Caco-2 (cell line): ENCODE measurements at regions not wholly inside any gene's neighbourhood (a gene's known extent, or its start where the extent isn't known, plus 50 kb on each side); places are given as distances from the start of the nearest gene placed in this dataset.

Source experiments
- BruUV-seq: library from RNA; stranded (reverse); fragments of 400-500 nt; replicated peaks from 2 replicates; lab custom pipeline; 2021; lab: Mats Ljungman, UMichigan
- CTCF ChIA-PET: fragments of 300-600 bp; sonication (Branson Sonifier 250); formaldehyde crosslinking; loops from one replicate; lab custom pipeline; 2022; ENCODE audit warnings: antibody characterized with exemption; lab: Charles Lee
- POLR2A ChIA-PET: fragments of 300-600 bp; sonication (Branson Sonifier 250); formaldehyde crosslinking; loops from one replicate; lab custom pipeline; 2022; ENCODE audit warnings: antibody characterized with exemption; lab: Charles Lee
- DNase-seq, 2 experiments: peaks; one replicate each; pipeline versions ENCODE4 v3.0.0 to v3.0.0-alpha.2; 2020 to 2022
- H3K27me3 ChIP-seq: replicated peaks from 2 replicates; pipeline ENCODE4 v1.6.0; 2011; ENCODE audit warnings: low read length; ENCODE audit not compliant: control insufficient read depth, insufficient read depth
- H3K36me3 ChIP-seq: 2 replicates; pipeline ENCODE4 v1.5.1; 2011; ENCODE audit warnings: low read length; ENCODE audit not compliant: control insufficient read depth, insufficient read depth
- H3K4me1 ChIP-seq: fragments of 250-450 bp; sonication (Bioruptor Pico); 2 replicates; pipeline ENCODE4 v1.5.1; 2020; ENCODE audit warnings: mild to moderate bottlenecking
- H3K4me3 ChIP-seq: 2 replicates; pipeline ENCODE4 v1.5.1; 2011; ENCODE audit warnings: low read depth, mild to moderate bottlenecking, control low read depth, low read length
- H3K9me3 ChIP-seq: fragments of 250-450 bp; sonication (Bioruptor Pico); 2 replicates; pipeline ENCODE4 v1.5.1; 2020; ENCODE audit warnings: mild to moderate bottlenecking, moderate library complexity
- H3K27ac Mint-ChIP-seq: one replicate; pipeline ENCODE4 v1.8.0; 2022; ENCODE audit warnings: mixed read lengths; ENCODE audit not compliant: unreplicated experiment
- H3K27me3 Mint-ChIP-seq: one replicate; pipeline ENCODE4 v1.8.0; 2022; ENCODE audit warnings: mixed read lengths; ENCODE audit not compliant: insufficient read depth, unreplicated experiment
- H3K36me3 Mint-ChIP-seq: one replicate; pipeline ENCODE4 v1.8.0; 2022; ENCODE audit warnings: mild to moderate bottlenecking, mixed read lengths; ENCODE audit not compliant: insufficient read depth, unreplicated experiment
- H3K4me1 Mint-ChIP-seq: one replicate; pipeline ENCODE4 v1.8.0; 2022; ENCODE audit warnings: low read depth, mixed read lengths; ENCODE audit not compliant: unreplicated experiment
- H3K4me3 Mint-ChIP-seq: one replicate; pipeline ENCODE4 v1.8.0; 2022; ENCODE audit warnings: mild to moderate bottlenecking, moderate library complexity, mixed read lengths; ENCODE audit not compliant: unreplicated experiment
- H3K9me3 Mint-ChIP-seq: one replicate; pipeline ENCODE4 v1.8.0; 2022; ENCODE audit warnings: mixed read lengths; ENCODE audit not compliant: unreplicated experiment
- CTCF ChIP-seq, 2 experiments: fragments of 200-600 bp in 1 of 2; IDR thresholded peaks; 1 replicate in 1 of 2; 2 replicates in 1 of 2; pipeline versions ENCODE4 v1.5.1 to v1.8.0; 2011 to 2022; ENCODE audit warnings: antibody characterized with exemption in 1 of 2, control low read depth in 1 of 2, inconsistent platforms in 1 of 2, low read depth in 1 of 2, low read length in 1 of 2, mild to moderate bottlenecking in 1 of 2, moderate library complexity in 1 of 2; ENCODE audit not compliant: insufficient read depth in 1 of 2, severe bottlenecking in 1 of 2, unreplicated experiment in 1 of 2
- intact Hi-C: fragments of 100-400 bp; cut with micrococcal nuclease; formaldehyde crosslinking; loops from one replicate; pipeline ENCODE4 v1.10.0; 2022; ENCODE audit not compliant: unreplicated experiment

DNA sequence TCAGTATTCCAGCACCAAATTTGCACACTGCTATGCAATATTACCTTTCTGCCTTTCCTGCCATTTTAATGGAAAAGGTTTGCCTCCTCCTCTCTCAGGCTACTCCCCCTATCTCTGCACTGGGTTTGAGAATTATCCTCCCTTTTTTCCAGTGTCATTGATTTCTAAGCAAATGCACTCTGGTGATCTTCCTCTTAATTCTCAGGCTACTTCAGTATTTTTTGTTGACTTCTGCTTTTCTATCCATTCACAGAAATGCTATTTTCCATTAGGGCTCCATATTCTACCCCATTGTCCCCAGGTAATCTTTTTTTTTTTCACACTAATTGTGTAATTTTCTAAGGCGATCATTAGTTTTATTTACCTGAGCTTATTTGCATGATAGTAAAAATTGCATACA lies 144.0 kb downstream of the GJA1 start:
- no peaks in the 10 kb centered on the region for H3K27me3 ChIP-seq
- Mint-ChIP-seq H3K36me3 (no peaks in the 10 kb centered on the region), H3K27ac (no peak overlapping the region), H3K27me3 (no peaks in the 10 kb centered on the region), H3K4me3 (no peak overlapping the region), H3K9me3 (no peaks in the 10 kb centered on the region), H3K4me1 (peaks cover 13% of the 10 kb centered on the region)
- CTCF ChIA-PET = no interaction called here
- peaks cover 11% of the 10 kb centered on the region for H3K4me1 ChIP-seq
- no TSS peak for BruUV-seq
- H3K4me3 ChIP-seq = no peak overlapping the region
- intact Hi-C loops = loop anchor here (10.0 kb wide), 1 partner anchor 95 kb away; no protein-coding TSS in a partner anchor
- DNase-seq = no peak
- H3K9me3 ChIP-seq = no peaks in the 10 kb centered on the region
- H3K36me3 ChIP-seq = no peaks in the 10 kb centered on the region
- no peak for TF ChIP-seq CTCF (IDR thresholded peaks at IDR 0.05; ENCODE audit: insufficient read depth in 1 of 2, low read depth in 1 of 2, low read length in 1 of 2, severe bottlenecking in 1 of 2, unreplicated experiment in 1 of 2)
- POLR2A ChIA-PET = no interaction called here

GRCh38 chr6:121581327-121581726 lies 145.9 kb downstream of the GJA1 start:
- Histone ChIP-seq H3K9me3 (no peaks in the 10 kb centered on the region), H3K4me3 (no peak overlapping the region), H3K36me3 (no peaks in the 10 kb centered on the region), H3K27me3 (no peaks in the 10 kb centered on the region), H3K4me1 (no peaks in the 10 kb centered on the region; the same call in 1 of the 2 replicates)
- H3K4me1 Mint-ChIP-seq = peaks cover 13% of the 10 kb centered on the region
- TF ChIP-seq CTCF (IDR thresholded peaks at IDR 0.05; ENCODE audit: insufficient read depth in 1 of 2, low read depth in 1 of 2, low read length in 1 of 2, severe bottlenecking in 1 of 2, unreplicated experiment in 1 of 2) = no peak
- no peaks in the 10 kb centered on the region for H3K27me3 Mint-ChIP-seq
- no peak for DNase-seq
- no TSS peak for BruUV-seq
- POLR2A ChIA-PET = no interaction called here
- H3K27ac Mint-ChIP-seq = no peak overlapping the region
- intact Hi-C loops = no loop called here
- H3K4me3 Mint-ChIP-seq = no peak overlapping the region
- H3K9me3 Mint-ChIP-seq = no peaks in the 10 kb centered on the region
- H3K36me3 Mint-ChIP-seq = no peaks in the 10 kb centered on the region
- CTCF ChIA-PET = no interaction called here

- H3K4me1 Mint-ChIP-seq = peaks cover 13% of the 10 kb centered on the region
- CTCF ChIA-PET = no interaction called here
- no peak overlapping the region for H3K4me3 Mint-ChIP-seq
- DNase-seq = no peak
- Histone ChIP-seq H3K27me3 (no peaks in the 10 kb centered on the region), H3K4me3 (no peak overlapping the region), H3K36me3 (no peaks in the 10 kb centered on the region), H3K9me3 (no peaks in the 10 kb centered on the region), H3K4me1 (no peaks in the 10 kb centered on the region)
- H3K36me3 Mint-ChIP-seq = no peaks in the 10 kb centered on the region
- no peaks in the 10 kb centered on the region for H3K27me3 Mint-ChIP-seq
- intact Hi-C loops = no loop called here
- no peaks in the 10 kb centered on the region for H3K9me3 Mint-ChIP-seq
- POLR2A ChIA-PET = no interaction called here
- BruUV-seq = no TSS peak
- TF ChIP-seq CTCF (IDR thresholded peaks at IDR 0.05; ENCODE audit: insufficient read depth in 1 of 2, low read depth in 1 of 2, low read length in 1 of 2, severe bottlenecking in 1 of 2, unreplicated experiment in 1 of 2) = no peak
- no peak overlapping the region for H3K27ac Mint-ChIP-seq
These were observed 146.8 kb downstream of the GJA1 start for GRCh38 chr6:121582262-121582661.
